ENCODE measurements at regions not wholly inside any gene's neighbourhood (a gene's known extent, or its start where the extent isn't known, plus 50 kb on each side); places are given as distances from the start of the nearest gene placed in this dataset.
"Not testable (repeated sequence)": the region's sequence is repeated elsewhere in the genome, so short reads cannot be mapped to it uniquely, and the experiment has no call there.

GRCh38 chr18:71388148-71388547 is 1099.3 kb downstream of the SOCS6 start:
- H3K4me3 ChIP-seq (ENCODE audit: control insufficient read depth, low read depth, low read length), result no peak overlapping the region
- DNase-seq (ENCODE audit: low read depth), result no peak
- TF ChIP-seq CTCF (conservative IDR thresholded peaks at IDR 0.05; ENCODE audit: control insufficient read depth, insufficient read depth, low read depth, low read length), result no peak

- no peak overlapping the region for H3K4me3 ChIP-seq (ENCODE audit: control insufficient read depth, low read depth, low read length)
- no peak for DNase-seq (ENCODE audit: low read depth)
- TF ChIP-seq CTCF (conservative IDR thresholded peaks at IDR 0.05; ENCODE audit: control insufficient read depth, insufficient read depth, low read depth, low read length), result no peak
Observed at GRCh38 chr18:71374294-71375000, 1085.6 kb downstream of the SOCS6 start.

- no peak for TF ChIP-seq CTCF (conservative IDR thresholded peaks at IDR 0.05; ENCODE audit: control insufficient read depth, insufficient read depth, low read depth, low read length)
- DNase-seq (ENCODE audit: low read depth), result no peak
- H3K4me3 ChIP-seq (ENCODE audit: control insufficient read depth, low read depth, low read length), result no peak overlapping the region
Observed at GRCh38 chr18:71371951-71372605, 1083.2 kb downstream of the SOCS6 start.

- no peak for TF ChIP-seq CTCF (conservative IDR thresholded peaks at IDR 0.05; ENCODE audit: control insufficient read depth, insufficient read depth, low read depth, low read length)
- H3K4me3 ChIP-seq (ENCODE audit: control insufficient read depth, low read depth, low read length), result no peak overlapping the region
- DNase-seq (ENCODE audit: low read depth), result no peak
Observed at GRCh38 chr18:71370671-71371445, 1082.0 kb downstream of the SOCS6 start.

- no peak for TF ChIP-seq CTCF (conservative IDR thresholded peaks at IDR 0.05; ENCODE audit: control insufficient read depth, insufficient read depth, low read depth, low read length)
- no peak for DNase-seq (ENCODE audit: low read depth)
- no peak overlapping the region for H3K4me3 ChIP-seq (ENCODE audit: control insufficient read depth, low read depth, low read length)
Observed at GRCh38 chr18:71370095-71370494, 1081.2 kb downstream of the SOCS6 start.

GRCh38 chr18:71362140-71362539 is 1073.3 kb downstream of the SOCS6 start:
- DNase-seq (ENCODE audit: low read depth), result no peak
- no peak overlapping the region for H3K4me3 ChIP-seq (ENCODE audit: control insufficient read depth, low read depth, low read length)
- no peak for TF ChIP-seq CTCF (conservative IDR thresholded peaks at IDR 0.05; ENCODE audit: control insufficient read depth, insufficient read depth, low read depth, low read length)

- not testable (repeated sequence) for DNase-seq (ENCODE audit: low read depth); H3K4me3 ChIP-seq (ENCODE audit: control insufficient read depth, low read depth, low read length)
Observed at GRCh38 chr18:71355599-71355998, 1066.8 kb downstream of the SOCS6 start.
